ENCODE measurements at regions not wholly inside any gene's neighbourhood (a gene's known extent, or its start where the extent isn't known, plus 50 kb on each side); places are given as distances from the start of the nearest gene placed in this dataset.

DNA sequence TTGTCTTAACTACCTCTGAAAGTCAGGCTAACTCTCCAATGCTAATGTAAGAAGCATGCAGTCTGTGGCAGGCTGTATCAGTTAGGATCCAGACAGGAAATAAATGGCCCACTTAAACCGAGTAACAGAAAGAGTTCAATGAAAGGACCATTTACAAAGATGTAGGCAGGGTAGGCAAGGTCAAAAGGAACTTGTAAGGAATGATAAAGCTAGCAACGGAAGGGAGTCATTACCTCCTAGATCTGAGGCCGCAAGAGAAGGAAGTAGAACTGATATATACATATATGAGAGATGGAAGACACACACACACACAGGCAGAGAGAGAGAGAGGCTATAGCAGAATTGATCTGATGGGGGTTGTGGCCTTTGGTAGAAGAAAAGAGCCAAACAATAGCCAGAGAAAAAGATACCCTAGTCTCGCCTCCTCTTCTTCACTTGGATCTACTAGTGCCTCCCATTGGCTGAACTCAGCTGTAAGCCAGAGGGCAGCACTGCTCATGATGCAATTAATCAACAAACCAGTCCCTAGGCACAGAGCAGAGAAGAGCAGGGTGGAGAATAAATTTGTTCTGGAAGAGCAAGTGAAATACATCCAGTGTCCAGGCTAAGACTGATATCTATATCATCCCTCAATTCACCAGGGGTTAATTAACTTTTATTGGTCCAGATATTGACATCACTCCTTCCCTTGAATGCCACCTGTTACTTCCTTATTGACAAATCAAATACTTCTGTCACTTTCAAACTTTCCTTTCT is 91.2 kb downstream of the LSMEM1 start:
- TF ChIP-seq, protein P1, sequence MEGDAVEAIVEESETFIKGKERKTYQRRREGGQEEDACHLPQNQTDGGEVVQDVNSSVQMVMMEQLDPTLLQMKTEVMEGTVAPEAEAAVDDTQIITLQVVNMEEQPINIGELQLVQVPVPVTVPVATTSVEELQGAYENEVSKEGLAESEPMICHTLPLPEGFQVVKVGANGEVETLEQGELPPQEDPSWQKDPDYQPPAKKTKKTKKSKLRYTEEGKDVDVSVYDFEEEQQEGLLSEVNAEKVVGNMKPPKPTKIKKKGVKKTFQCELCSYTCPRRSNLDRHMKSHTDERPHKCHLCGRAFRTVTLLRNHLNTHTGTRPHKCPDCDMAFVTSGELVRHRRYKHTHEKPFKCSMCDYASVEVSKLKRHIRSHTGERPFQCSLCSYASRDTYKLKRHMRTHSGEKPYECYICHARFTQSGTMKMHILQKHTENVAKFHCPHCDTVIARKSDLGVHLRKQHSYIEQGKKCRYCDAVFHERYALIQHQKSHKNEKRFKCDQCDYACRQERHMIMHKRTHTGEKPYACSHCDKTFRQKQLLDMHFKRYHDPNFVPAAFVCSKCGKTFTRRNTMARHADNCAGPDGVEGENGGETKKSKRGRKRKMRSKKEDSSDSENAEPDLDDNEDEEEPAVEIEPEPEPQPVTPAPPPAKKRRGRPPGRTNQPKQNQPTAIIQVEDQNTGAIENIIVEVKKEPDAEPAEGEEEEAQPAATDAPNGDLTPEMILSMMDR (IDR thresholded peaks at IDR 0.05): no peak
- no peak for TF ChIP-seq POLR2A (IDR thresholded peaks at IDR 0.05)
- DNase-seq: peak; percentile 58
- Histone ChIP-seq H3K4me1 (no peaks in the 10 kb centered on the region), H3K27ac (no peak overlapping the region), H3K27me3 (no peaks in the 10 kb centered on the region), H3K9me3 (no peaks in the 10 kb centered on the region), H3K36me3 (ENCODE audit: low read depth, missing control alignments) (no peaks in the 10 kb centered on the region), H3K4me3 (no peak overlapping the region)
- 57 to 59% methylated on average over 4 of the region's 4 CpGs for WGBS, 2 donors
- intact Hi-C loops (cut with DNase I; ENCODE audit: low total_unique reads): no loop called here

GRCh38 chr7:112572669-112573301 is 92.0 kb downstream of the LSMEM1 start:
- TF ChIP-seq, protein P1 (IDR thresholded peaks at IDR 0.05): no peak
- TF ChIP-seq POLR2A (IDR thresholded peaks at IDR 0.05): no peak
- no peak for DNase-seq
- intact Hi-C loops (cut with DNase I; ENCODE audit: low total_unique reads): no loop called here
- Histone ChIP-seq H3K27me3 (no peaks in the 10 kb centered on the region), H3K36me3 (ENCODE audit: low read depth, missing control alignments) (no peaks in the 10 kb centered on the region), H3K4me3 (no peak overlapping the region), H3K9me3 (no peaks in the 10 kb centered on the region), H3K4me1 (no peaks in the 10 kb centered on the region), H3K27ac (no peak overlapping the region)
- WGBS, 2 donors: 41 to 60% methylated on average over 1 of the region's 1 CpG

DNA sequence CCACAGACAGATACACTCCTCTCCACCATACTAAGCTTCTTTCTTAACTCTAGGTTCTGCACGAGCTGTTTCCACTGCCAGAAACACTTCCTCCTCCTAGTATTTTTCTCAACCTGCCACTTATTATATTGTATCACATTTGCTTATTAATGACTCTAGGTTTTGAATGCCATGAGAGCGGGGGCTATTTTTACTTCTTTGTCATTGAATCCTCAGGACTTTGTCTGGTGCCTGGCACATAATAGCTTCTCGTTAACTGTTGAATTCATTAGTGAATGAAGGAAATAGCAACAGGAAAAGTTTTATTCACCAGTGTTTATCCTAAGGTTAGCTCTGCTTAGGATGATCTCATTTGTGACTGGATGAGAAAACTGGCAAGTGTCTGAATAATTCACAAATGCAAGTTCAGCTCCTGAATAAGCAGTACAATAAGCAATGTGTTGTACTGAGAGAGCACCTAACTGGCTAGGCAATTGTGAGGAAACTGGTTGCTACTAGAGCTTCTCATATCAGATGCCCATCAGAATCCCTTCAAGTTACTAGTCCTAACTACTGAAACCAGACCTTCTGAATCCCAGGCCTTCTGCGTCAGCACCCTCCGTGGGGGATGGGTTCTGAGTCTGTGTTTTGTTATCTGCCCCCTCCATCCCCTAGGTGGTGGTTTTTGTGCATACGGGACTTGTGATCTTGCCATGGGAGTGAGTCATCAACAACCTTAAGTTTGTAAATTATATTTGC is 92.7 kb downstream of the LSMEM1 start:
- Histone ChIP-seq H3K27me3 (no peaks in the 10 kb centered on the region), H3K27ac (no peak overlapping the region), H3K4me3 (no peak overlapping the region), H3K36me3 (ENCODE audit: low read depth, missing control alignments) (no peaks in the 10 kb centered on the region), H3K9me3 (no peaks in the 10 kb centered on the region), H3K4me1 (no peaks in the 10 kb centered on the region)
- TF ChIP-seq, protein P1 (IDR thresholded peaks at IDR 0.05): no peak
- no peak for TF ChIP-seq POLR2A (IDR thresholded peaks at IDR 0.05)
- no peak for DNase-seq
- WGBS, 2 donors: 69 to 74% methylated on average over 6 of the region's 6 CpGs
- intact Hi-C loops (cut with DNase I; ENCODE audit: low total_unique reads): no loop called here

GRCh38 chr7:112575864-112576263 is 95.1 kb downstream of the LSMEM1 start:
- intact Hi-C loops (cut with DNase I; ENCODE audit: low total_unique reads): no loop called here
- 80 to 90% methylated on average over 1 of the region's 1 CpG for WGBS, 2 donors
- no peak for DNase-seq
- TF ChIP-seq, protein P1 (IDR thresholded peaks at IDR 0.05): no peak
- no peak for TF ChIP-seq POLR2A (IDR thresholded peaks at IDR 0.05)
- Histone ChIP-seq H3K4me3 (no peak overlapping the region), H3K4me1 (no peaks in the 10 kb centered on the region), H3K27ac (no peak overlapping the region), H3K27me3 (no peaks in the 10 kb centered on the region), H3K9me3 (no peaks in the 10 kb centered on the region), H3K36me3 (ENCODE audit: low read depth, missing control alignments) (no peaks in the 10 kb centered on the region)

Data from testis (tissue), 2 donors.